T47D (cell line): ENCODE measurements at regions not wholly inside any gene's neighbourhood (a gene's known extent, or its start where the extent isn't known, plus 50 kb on each side); places are given as distances from the start of the nearest gene placed in this dataset.

Source experiments
- DNase-seq, 2 experiments: peaks; one replicate each; pipeline versions ENCODE4 v3.0.0 to v3.0.0-alpha.2; 2011 to 2012; ENCODE audit warnings: low read depth in 1 of 2, low spot score in 1 of 2
- JUND ChIP-seq: IDR thresholded peaks from 2 replicates; pipeline ENCODE4 v1.6.1; 2012; ENCODE audit warnings: low read depth
- in situ Hi-C: cut with HindIII; loops from 2 replicates; pipeline ENCODE4 v1.10.0; 2016; ENCODE audit warnings: low sequenced_read_pairs, low pct_unique_long_range_greater_than_20kb

DNA sequence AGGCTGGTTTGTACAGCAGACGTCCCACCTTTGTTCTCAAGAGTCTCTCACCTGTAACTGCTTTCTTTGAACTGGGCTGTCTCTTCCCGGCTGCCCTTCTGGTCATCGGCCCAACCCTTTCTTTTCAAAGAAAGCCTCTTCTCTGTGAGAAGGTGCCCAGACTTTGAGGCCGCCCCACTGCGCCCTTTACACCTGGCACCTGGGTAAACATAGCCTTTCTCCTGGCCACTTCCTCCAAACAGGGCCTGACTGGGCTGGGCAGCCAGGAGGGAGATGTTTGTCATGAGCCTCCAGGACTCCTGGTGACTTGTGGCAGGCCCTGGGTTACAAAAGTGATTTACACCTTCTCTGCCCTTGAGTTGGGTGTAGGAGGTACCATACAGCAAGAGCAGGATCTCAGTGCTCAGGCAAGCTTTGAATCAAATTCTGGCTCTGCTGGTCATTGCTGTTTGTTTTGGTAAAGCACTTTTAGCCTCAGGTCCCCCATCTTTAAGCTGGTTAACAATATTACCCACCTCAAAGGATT is 127.2 kb upstream of the CXCL14 start:
- no peak for TF ChIP-seq JUND
- peak in 1 of 2 experiments; percentile 73 for DNase-seq
- in situ Hi-C loops: no loop called here

DNA sequence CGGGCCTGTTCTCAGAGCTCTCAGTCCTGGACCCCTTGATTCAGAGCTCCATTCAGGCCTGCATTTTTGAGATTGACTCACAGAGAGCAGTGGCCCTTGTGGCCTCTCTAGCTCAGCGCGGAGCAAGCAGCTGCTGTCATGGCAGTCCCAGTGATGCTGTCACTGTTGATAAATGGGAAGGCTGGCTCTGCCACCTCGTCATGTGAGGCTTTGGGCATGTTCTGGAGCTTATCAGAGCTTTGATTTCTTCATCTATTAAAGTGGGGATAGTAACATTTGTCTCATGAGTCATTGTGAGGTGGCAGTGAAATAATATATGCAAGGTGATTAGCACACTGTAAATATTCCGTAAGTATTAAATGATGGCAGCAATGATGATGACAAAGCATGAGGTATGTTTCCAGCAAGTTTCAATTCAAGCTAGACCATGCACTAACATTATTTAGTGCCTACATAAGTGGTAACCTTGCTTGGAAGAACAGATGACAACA is 126.4 kb upstream of the CXCL14 start:
- in situ Hi-C loops: no loop called here
- no peak for TF ChIP-seq JUND
- DNase-seq: no peak

DNA sequence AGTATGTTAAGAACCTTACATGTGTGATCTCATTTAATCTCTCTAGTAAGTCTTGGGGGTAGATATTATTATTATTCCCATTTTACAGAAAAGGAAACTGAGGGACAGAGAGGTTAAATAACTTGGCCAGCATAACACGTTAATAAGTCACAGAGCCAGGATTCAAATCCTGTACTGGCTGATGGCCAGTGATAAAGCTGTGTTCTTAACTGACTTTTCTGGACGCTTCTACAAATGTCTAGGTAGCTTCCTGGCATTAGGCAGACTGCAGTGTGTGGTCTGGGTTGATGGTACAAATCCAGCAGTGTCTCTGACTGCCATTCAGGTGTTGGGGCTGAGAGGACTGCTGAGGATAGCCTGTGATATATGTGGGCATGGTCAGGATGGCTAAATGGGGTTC is 125.8 kb upstream of the CXCL14 start:
- TF ChIP-seq JUND: no peak
- DNase-seq: peak in 1 of 2 experiments; percentile 64
- in situ Hi-C loops: no loop called here

DNA sequence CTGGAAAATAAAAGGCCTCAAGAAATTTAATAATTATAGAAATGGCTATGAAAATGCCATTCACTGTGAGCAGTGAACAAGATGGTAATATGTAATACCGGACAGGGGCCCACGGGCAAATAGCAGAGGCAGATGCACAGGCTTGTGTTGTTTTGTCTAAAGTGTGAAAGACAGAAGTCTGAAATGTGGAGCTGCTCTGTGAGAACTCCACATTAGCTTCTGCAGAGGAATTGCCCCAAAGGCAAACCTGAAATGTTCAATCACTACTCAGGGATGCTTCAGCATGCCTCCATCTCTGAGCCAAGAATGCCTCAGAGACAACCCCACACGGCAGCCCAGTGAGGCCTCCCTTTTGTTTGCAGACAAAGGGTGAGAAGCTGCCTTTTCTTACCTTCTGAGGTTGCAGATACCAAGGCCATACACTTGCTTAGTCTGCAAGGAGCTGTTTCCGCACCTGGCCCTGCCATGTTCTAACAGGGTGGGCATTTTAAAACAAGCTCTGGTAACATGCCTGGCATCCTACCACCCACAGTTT is 124.3 kb upstream of the CXCL14 start:
- no peak for DNase-seq
- in situ Hi-C loops: no loop called here

DNA sequence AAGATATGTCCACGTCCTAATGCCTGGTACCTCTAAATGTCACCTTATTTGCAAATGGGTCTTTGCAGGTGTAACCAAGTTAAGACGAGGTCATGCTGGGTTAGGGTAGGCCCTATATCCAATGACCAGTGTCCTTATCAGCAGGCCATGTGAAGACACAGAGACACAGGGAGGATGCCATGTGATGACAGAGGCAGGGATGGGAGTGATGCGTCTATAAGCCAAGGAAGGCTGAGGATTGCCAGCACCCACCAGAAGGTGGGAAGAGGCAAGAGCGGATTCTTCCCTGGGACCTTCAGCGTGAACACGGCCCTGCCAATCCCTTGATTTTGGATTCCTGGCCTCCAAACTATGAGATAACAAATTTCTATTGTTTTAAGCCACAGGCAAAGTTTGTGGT is 123.4 kb upstream of the CXCL14 start:
- in situ Hi-C loops: no loop called here
- no peak for TF ChIP-seq JUND
- no peak for DNase-seq

More for the DNA sequence above, 124.3 kb upstream of the CXCL14 start:
- no peak for TF ChIP-seq JUND

DNA sequence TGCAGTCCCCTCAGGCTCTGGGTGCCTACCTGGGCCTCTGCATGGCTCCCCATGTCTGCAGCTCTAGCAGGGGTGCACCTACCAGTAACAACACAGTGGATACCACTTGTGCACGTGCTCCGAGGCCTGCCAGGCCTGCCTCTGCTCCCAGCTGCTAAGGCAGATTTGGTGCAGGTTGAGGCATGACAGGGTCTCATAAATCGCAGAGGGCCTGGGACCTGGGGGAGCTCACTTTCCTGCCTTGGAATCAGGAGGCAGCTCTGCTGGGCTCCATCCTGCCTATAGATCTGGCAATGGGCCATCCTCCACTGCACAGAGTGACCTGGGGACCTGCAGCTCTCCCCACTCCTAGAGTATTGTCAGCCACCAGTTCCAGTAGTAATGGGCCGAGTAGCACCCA is 121.9 kb upstream of the CXCL14 start:
- DNase-seq: no peak
- in situ Hi-C loops: no loop called here
- TF ChIP-seq JUND: no peak

DNA sequence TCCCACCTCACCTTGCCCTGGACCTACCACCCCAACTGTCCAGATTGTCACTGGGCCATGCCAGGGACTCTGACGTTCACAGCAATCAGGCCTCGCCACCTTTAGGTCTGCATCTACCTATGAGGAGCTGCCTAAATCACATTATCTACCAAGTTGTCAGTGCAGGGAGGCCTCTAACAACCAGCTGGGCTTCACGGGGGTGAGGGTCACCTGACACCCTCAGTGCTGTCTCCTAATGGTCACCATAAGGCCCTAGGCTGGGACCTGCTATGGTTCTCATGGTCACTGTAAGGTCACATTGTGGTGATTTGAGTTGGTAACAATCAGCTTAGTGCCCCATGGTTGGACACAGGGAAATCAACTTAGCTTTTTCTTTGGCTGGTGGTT is 119.2 kb upstream of the CXCL14 start:
- TF ChIP-seq JUND: no peak
- DNase-seq: no peak
- in situ Hi-C loops: no loop called here

DNA sequence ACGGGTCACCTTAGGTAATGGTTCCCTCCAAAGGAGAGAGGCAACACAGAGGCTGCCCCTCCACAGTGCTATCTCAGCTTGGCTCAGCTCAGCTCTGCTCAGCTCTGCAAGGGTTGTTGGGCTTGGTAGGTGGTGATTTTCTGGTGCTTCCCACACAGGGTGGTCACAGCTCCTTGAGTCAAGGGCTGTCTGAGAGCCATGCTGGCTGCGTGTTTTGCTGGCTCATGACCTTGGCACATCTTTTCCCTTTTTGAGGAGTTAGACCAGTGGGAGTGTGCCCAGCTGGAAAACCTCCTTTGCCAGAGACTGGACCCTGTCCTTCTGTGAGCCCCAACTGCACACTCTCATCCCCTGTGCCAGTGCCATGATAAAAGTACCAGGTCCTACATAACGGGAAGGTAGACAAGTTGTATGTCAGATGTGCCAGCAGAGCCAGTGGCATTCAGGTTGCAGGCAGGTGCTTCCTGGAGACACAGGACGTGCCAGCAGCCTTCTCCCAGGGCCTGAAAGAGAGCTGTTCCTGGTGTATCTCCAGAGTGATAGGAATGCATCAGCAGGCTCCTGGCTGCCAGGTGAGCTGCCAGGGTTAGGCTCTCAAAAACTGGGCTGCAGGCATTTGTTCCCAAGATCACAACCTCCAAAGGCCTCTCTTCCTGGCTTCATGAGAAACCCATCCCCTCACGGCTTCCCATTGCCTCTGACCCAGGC is 118.6 kb upstream of the CXCL14 start:
- no peak for DNase-seq
- no peak for TF ChIP-seq JUND
- in situ Hi-C loops: no loop called here

DNA sequence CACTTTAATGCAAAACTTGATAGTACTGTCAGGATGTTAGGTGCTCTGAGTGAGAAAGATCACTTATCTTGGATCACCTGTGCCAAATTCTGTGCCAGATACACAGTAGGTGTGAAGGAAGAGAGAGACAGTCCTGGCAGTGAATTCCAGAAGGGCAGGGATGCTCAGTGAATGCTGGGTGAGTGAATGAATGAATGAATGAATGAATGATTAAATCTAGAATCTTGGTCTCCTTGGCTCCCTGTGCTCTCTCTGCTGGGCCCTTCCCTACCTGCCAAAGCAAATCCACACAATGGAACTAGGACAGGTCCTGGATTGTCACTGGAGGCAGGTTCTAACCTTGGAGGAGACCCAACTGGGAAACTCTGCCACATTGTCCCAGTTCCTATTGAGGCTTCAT is 117.5 kb upstream of the CXCL14 start:
- in situ Hi-C loops: no loop called here
- no peak for TF ChIP-seq JUND
- DNase-seq: no peak

DNA sequence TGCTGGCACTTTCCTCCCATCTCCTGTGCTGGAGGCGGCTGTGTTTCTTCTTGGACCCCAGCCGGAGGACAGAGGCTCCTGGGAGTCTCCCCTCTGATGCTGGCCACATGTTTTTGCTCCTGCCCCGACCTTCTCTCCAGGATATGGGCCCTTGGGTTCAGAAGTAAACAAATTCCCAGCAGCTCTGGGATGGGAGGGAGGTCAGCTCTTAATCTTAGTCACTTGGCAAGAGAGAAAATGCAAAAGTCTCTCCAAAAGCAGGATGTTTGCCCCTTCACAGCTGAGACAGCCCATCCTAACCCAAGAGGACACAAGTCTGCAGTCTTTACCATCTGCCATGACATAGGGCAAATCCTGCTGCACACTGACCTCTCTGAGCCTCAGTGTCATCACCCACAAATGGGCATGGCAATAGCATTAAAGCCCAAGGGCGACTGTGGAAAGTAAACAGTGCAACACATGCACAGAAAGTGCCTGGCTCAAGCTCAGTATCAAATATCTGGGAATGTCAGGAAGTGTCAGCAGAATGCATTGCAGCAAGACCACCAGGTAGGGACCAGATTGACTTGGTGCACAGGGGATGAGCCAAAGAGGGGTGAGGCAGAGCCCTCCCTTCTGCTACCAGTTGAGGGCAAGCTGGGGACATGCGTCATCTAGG is 117.0 kb upstream of the CXCL14 start:
- TF ChIP-seq JUND: no peak
- DNase-seq: no peak
- in situ Hi-C loops: no loop called here

DNA sequence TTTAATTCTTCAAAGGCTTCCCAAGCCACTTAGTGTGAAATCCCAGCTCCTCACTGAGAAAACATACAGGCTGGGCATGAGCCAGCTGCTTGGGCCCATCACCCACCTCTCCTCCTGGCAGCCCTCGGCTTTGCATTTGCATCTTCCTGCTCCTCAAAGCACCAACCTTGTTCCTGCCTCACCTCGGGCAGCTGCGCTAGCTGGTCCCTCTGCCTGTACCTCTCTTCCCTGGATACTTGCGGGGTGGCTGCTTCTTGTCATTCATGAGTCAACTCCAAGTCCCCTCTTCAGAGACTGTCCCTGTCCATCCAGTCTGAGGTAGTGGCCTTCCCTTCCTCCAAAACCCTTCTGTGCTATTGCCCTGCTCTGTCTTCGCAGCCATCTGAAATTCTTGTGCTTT is 116.1 kb upstream of the CXCL14 start:
- no peak for TF ChIP-seq JUND
- in situ Hi-C loops: no loop called here
- DNase-seq: no peak

DNA sequence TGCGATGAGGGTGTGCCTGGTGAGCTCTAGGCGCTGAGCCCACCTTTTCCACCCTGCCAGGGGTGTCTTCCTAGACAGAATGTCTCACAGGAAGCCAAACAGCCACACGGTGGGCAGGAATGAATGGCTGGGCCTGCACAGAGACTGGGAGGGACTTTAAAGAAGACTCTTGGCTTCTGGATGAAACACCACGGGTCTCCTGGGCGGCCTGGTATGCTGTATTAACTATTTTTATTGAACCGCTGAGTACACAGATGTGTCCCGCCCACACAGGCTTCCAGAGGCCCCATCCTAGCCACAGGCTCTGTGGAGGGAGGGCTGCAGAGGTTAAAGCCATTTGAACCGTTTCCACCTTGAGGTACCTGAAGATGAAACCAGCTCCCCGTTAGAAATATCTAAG is 115.2 kb upstream of the CXCL14 start:
- no peak for TF ChIP-seq JUND
- DNase-seq: no peak
- in situ Hi-C loops: no loop called here

DNA sequence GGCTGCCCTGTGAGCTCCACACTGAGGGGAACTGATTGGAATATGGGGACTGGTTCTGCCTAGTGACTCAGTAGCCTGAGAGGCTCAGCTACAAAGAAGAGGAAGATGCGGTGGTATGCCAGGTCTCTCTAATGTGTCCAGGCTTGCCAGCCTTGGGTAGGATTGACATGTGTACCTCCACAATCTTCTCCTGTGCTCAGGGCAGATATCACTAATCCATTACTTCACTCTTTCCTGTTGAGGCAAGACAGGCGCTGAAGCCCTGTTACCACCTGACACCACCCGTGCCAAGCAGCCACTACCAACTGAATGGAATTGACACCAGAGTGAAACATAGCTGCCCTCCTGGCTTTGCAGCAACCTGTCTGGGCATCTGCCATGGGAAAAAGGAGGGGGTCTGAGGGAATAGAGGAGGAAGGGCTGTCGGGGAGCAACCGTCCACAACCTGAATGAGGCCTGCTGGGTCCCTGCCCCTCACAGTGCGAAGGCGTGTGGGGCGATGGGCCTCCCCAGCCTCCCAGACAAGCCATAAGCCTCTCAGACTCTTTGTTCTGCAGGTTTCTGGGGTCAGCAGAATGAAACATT is 114.7 kb upstream of the CXCL14 start:
- TF ChIP-seq JUND: no peak
- no peak for DNase-seq

More for the DNA sequence above, 114.7 kb upstream of the CXCL14 start:
- in situ Hi-C loops: no loop called here
